Hepatic stellate cell (primary cell): ENCODE measurements at regions not wholly inside any gene's neighbourhood (a gene's known extent, or its start where the extent isn't known, plus 50 kb on each side); places are given as distances from the start of the nearest gene placed in this dataset.
"Not testable (repeated sequence)": the region's sequence is repeated elsewhere in the genome, so short reads cannot be mapped to it uniquely, and the experiment has no call there.

Experiments used
- DNase-seq: peaks from one replicate; pipeline ENCODE4 v3.0.0; 2011; ENCODE audit warnings: low spot score

DNA sequence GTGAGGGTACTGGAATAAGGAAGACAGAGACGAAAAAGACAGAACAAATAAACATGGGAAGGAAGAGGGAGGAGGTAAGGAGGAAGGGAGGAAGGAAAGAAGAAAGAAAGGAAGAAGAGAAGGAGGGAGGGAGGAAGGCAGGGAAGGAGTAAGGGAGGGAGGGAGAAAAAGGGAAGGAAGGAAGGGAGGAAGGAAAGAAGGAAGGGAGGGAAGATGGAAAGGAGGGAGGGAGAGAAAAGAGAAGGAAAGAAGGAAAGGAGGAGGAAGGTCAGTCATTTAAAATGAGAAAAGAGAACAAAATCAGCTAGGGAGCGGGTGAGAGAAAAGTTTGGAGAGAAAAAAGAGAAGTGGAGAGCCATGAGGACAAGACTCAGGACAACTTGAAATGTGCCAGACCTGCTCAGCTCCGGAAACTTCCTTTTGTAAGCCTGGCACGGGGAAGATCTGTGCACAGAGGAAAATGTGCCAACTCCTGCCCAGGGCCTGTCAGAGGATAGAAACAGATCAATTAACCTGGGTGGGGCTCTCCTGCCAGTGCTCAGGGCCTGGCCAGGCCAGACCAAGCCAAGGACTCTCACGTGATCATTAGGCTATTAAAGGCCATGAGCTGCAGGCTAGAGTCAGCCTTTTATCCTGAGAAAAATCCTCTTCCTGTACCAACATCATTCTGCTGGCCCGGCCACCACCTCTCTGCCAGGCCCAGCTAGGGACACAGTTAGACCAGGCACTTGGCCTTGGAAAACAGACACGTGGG is 50.1 kb upstream of the BCL6 start:
- DNase-seq = no peak

GRCh38 chr3:187798126-187798525 is 52.9 kb upstream of the BCL6 start:
- no peak for DNase-seq

DNA sequence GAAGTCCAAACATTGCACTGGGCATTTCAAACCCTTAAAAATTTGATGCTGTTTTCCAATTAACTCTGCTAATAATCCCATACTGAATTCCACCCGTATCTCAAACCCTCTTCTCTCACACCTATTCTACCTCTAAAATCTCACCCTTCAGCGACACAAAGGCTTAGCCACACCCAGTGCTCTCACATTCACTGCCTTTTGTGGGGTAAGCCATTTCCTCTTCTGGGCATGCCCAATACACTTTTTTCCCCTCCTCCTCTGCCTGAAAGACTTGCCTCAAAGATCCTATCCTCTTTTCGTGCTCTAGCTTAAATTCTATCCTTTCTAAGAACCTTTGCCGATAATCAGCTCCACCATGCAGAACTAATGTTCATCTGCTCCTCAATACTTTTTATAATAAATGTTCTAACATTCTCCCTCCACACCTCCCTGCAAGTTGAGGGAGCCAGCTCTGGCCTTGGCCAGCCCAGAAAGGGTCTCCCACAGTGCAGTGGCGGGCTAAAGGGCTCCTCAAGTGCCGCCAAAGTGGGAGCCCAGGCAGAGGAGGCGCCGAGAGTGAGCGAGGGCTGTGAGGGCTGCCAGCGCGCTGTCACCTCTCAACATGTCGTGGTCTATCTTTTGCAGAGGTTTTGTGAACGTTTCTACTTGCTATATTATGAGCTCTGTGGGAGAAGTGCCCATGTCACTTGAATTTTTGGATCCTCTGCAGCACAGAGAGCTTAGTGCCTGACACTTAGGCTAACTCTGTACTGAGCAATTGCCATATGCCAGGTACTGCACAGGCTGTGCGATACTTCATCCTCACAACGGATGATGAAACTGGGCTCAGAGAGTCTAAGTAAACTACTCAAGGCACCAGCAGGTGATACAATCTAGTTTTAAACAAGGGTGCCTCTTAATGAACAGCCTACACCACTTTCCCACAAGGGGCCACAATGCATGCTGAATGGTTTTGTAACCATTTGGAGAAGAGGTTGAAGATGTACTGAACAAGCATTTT is 53.6 kb upstream of the BCL6 start:
- DNase-seq = no peak

DNA sequence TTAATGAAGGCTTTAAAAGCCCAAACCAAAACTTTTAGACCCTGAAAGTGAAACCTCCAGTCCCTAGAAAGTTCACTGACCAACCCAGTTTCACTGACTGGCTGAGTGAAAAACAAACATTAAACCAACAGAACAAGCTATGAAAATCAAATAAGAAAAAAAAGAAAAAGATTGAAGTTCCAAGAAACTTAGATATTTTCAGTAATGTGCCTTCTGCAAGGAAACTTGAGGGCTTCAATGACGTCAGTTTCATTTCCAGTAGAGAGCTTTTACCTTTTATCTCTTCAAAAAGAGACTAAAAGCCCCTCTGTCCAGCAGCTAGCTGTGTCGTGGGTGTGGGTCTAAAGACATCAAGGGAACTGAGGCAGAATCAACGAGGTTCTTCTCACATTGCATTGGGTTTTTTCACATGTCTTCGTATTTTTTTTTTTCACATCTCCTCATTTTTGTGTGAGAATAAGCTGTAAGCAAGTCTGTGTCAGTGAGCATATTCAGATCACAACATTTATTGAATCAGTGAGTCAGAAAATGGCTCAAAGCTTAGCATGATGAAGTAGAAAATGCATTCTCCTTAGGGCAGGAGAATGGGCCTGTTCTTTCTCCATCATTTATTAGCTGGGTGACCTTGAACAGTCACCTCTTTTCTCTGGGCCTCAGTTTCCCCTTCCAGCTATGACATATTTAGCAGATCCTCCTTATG is 54.8 kb upstream of the BCL6 start:
- no peak for DNase-seq

GRCh38 chr3:187801152-187801551 is 55.9 kb upstream of the BCL6 start:
- DNase-seq = no peak

GRCh38 chr3:187802203-187802927 is 57.1 kb upstream of the BCL6 start:
- DNase-seq = no peak

DNA sequence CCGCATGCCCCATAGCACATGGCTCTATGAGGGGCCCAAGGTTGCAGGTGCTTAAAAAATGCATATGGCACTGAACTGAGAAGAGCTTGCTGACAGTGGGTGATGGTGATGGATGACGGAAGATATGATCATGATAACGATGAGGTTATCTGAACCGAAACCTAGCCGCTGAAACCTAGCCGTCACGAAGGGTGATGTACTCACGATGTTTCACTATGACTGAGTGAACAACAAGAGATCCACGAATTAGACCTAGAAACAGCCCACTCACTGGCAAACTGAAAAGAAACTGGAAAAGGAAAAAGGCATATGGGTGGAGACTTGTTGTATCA is 57.6 kb upstream of the BCL6 start:
- no peak for DNase-seq

DNA sequence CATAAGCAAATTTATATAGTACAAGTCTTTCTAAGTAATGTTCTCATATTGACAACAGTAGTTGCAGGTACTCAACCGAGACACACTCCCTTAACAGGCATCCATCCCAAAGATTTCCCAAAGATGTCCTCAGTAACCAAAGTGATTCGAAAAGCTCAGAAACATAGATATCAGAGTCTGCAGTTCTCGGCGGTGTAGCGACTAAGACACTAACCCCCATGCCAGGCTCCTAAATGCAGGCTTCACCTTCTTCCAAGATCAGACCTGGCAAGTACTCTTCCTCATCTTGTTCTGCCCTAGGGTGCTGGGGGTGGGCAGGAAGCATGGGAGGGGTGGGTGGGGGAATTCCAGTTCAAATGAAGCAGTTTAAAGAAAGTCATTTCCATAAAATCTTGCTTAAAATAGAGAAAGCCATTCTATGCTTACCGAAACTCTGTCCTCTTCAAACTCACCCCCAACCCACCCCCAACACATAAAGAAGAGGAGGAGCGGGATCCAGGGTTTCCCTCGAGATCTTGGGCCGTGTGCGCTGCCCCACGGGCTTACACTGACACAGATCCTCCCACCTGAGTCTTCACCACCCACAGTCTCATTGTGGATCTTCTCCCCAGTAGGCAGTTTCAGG is 59.0 kb upstream of the BCL6 start:
- no peak for DNase-seq

GRCh38 chr3:187804745-187805121 is 59.5 kb upstream of the BCL6 start:
- no peak for DNase-seq

- DNase-seq = no peak
Observed at GRCh38 chr3:187805774-187806173, 60.5 kb upstream of the BCL6 start.

DNA sequence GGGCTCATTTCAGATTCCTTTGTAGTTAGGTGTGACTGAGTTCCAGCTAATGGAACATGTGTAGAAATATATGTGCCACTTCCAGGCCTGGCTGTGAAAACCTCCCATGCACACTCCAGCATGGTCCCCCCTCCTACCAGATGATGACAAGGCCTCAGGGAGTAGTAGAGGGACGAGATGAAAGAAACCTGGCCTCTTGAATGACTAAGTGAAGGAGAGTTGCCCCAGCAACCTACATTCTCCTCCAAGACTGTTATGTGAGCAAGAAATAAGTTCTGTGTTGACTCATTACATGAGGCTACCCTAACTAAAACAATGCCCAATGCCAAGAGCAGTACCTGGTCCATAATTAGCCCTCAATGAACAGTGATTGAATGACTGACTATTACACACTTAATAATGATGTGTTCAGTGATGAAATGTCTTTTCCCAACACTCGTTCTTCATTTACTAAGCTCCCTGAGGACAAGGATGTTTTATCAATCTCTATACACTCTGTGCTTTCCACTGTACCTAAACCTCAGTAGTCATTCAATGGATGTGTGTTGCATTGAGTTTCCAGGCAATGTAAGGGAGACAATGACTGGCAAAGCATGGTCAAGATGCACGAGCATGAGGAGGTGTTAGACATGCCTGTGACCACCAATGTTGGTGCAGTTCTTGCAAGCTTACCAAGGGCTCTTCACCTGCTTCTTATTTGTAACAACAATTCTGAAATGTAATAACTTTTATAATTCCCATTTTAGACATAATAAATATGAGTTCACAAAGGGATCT is 62.0 kb upstream of the BCL6 start:
- peak; percentile 12 for DNase-seq

DNA sequence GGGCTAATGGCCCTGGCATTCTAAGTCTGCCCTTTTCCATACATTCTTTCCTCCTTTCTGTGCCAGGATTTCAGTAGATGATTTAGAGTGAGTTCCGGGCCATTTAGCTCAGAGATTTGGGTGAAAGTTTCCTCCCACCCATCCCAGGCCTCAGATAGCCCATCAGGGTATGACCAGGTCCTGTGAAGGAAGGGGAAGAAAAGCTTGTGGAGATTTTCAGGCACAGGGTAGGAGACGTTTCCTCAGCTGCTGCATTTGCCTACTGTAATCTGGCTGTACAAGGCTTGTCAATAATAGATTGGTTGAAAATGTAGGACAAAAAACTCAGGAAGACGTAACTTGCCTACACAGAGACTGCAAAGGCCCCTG is 63.2 kb upstream of the BCL6 start:
- no peak for DNase-seq

GRCh38 chr3:187809612-187809991 is 64.3 kb upstream of the BCL6 start:
- no peak for DNase-seq

- DNase-seq = no peak
Observed at GRCh38 chr3:187810021-187810446, 64.8 kb upstream of the BCL6 start.

GRCh38 chr3:187811585-187812250 is 66.5 kb upstream of the BCL6 start:
- DNase-seq = no peak

DNA sequence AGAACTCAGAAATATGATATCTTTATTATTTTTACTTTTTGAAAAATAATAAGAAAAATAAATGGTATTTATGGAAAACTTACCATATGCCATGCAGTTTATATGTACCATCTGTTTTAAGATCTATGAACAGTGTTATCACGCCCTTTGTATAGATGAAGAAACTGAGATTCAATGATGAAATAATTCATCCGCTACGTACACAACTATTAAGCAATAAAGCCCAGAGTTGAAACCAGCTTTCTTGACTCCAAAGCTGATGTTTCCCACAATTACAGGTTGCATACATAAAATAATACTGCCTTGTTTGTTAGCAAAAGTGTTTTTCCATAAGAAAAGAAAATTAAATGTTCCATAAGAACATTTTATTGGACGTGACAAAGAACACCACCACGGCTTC is 67.2 kb upstream of the BCL6 start:
- DNase-seq = no peak

GRCh38 chr3:187813198-187813597 is 67.9 kb upstream of the BCL6 start:
- DNase-seq = no peak

GRCh38 chr3:187817766-187818165 is 72.5 kb upstream of the BCL6 start:
- not testable (repeated sequence) for DNase-seq

GRCh38 chr3:187821616-187822317 is 76.5 kb upstream of the BCL6 start:
- DNase-seq = no peak

DNA sequence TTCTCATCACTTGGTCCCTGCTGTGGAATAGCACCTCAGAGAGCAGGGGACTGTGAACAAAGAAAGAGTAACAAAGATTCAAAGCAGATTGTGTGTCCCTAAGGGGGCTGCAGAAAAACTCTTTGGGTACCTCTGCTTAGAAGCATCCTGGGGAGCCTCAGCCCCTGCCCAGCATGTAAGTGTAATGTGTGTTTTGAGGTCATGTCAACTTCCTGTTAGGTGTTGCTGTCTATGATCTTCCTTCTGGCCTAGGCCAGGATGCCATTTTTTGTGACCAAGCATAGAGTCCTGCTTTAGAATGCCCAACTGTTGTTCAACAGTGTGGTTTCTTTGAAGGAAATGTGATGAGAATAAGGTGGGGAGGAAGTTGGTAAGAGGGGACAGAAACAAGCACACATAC is 77.1 kb upstream of the BCL6 start:
- DNase-seq = no peak
